Activated CD4-positive, alpha-beta T cell treated with anti-CD3 and anti-CD28 coated beads, Interleukin-2, amount 50 U/mL, for 24 hours (primary cell): ENCODE measurements at regions not wholly inside any gene's neighbourhood (a gene's known extent, or its start where the extent isn't known, plus 50 kb on each side); places are given as distances from the start of the nearest gene placed in this dataset.
"Not testable (repeated sequence)": the region's sequence is repeated elsewhere in the genome, so short reads cannot be mapped to it uniquely, and the experiment has no call there.

Source experiments
- DNase-seq, 2 donors: peaks; one replicate each; pipeline ENCODE4 v3.0.0-alpha.2; 2020; ENCODE audit warnings: low read depth in 1 of 2, low spot score in 1 of 2

DNA sequence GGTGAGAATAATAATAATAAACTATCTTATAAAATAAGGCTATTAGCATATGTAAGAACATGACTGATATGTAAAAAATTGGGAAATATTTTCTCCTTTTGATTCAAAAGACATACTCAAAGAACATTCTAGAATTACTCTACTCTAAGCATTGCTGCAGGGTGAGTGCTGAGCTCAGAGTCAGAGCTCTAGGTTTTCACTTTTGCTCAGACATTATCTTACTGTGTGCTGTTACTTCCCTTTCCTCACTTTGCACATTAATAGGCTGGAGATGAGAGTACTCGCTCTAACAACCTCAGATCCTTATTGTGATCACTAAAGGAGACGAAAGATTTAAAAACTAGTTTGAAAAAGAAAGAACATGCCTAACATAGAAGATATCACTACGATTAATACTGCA, 99.4 kb upstream of the C9orf72 start:
- DNase-seq = no peak

DNA sequence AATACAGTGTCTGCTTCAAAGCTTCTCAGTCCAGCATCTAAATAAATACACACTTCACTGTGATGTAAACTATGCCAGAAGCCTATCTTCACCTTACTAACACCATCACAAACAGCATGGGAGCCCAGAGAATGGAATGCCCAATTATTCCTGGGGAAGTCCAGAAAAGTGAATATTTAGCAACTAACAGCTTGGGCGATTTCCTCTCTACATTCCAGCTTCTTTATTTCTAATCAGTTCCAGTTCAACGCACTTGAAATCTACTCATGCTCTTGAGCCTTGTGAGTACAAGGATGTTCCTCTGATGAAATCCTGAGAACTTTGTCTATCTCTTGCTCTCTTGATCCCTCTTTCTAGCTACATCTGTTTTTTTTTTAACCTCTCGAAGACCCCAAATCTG, 100.4 kb upstream of the C9orf72 start:
- no peak for DNase-seq

DNA sequence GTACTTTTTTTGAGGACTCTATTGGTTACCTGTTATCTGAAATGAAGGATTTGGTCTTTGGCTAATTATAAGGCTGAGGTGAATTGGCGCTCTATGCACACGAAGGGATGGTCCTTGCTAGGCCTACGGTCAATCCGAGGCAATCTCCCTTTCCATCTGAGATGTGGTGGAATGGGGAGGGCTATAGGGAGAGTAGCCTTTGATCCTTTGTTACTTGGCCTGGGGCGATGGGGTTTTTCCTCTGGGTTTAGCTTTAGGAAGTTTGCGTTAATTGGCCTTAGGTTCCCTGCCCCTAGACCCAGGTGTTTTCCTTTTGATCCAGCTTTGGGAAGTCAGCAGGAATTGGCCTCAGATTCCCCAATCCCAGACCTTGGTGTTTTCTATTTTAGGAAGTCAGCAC, 102.1 kb upstream of the C9orf72 start:
- no peak for DNase-seq

DNA sequence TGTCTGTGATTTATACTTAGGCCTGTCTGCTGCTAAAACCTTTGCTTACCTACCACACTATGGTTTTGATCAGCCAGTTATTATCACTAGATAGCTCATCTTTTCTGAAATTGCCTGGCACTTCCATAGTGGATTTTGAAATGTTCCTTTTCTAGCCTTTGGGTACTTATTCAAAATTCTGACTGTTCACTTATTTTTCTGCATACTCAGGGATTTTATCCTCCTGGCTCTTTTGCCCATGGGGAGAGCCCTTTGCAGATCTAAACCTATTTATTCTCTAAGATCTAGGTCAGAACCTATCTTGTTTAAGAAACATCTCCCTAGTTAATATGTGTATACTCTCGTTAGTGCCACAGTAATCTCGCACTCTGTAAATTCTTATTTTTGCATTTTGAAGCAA, 103.5 kb upstream of the C9orf72 start:
- DNase-seq = no peak

DNA sequence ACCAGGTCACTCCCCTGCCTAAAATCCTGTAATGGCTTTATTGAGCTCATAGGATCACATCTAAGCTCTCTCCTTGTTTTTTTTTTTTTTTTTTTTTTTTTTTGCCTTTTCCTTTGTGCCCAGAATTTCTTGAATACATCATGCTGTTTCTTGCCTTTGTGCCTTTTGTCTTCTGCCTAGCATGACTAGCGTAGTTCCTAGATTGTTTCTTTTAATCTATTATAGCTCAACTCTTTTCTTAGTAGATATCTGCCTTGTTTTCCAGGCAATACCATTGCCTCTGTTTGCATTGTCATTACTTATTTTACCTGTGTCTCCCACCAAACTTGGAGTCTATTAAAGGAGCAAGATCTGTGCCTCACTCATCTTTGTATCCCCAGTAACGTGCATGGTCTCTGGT, 106.1 kb upstream of the C9orf72 start:
- DNase-seq = no peak

DNA sequence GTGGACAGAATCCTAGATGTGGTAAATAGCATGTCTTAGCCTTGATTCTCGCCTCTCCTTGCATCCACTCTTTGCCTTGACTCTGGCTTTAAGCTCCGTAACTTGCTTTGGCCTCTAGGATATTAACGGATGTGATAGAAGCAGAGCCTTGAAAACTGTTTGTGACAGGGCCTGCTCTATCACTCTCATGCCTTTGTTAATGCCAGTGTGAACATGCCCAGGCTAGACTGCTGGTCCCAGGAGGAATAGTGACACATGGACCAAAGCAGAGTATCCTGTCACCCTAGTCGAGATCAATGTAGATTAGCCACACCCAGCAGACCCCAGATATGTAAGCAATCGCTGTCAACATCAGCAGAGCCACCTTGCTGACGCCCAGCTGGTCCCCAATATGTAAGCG, 109.9 kb upstream of the C9orf72 start:
- no peak for DNase-seq

DNA sequence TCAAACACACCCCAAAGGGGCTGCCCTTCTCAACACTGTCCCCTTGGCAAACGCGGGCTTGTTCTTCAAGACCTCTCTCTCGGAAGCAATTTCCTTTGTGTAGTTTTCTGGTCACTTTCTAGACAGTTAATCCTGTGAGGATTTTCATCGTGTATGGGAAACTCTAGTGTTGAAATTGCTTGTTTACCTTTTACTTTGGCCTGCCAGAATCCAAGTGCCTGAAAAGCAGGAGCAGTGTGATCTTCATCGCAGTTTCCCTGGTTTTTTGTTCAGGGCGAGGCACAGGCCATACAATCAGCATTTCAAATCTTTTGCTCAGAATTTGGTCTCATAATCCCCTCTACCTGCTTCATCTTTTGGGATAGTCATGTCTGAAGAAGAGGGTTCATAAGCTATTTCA, 115.7 kb upstream of the C9orf72 start:
- no peak for DNase-seq

DNA sequence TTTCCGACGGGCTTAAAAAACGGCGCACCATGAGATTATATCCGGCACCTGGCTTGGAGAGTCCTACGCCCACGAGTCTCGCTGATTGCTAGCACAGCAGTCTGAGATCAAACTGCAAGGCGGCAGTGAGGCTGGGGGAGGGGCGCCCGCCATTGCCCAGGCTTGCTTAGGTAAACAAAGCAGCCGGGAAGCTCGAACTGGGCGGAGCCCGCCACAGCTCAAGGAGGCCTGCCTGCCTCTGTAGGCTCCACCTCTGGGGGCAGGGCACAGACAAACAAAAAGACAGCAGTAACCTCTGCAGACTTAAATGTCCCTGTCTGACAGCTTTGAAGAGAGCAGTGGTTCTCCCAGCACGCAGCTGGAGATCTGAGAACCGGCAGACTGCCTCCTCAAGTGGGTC, 117.5 kb upstream of the C9orf72 start:
- not testable (repeated sequence) for DNase-seq

DNA sequence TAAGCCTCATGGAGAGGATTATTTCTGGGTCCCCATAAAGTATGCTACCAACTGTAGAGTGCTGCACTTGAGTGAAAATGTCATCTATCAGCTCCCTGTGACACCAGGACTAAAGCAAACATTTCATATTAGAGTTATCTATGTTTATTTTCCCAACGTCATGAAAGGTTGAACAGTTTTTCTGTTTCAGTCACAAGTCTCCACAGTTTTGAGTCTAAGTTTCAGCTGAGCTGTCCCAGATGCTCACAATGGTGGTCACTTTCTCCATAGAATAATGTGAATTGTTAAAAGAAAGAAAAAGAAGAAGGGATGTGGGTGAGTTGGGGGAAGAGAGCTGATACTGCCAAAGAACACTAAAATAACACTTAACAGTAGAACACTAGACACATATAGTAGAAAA, 126.3 kb upstream of the C9orf72 start:
- DNase-seq = no peak

DNA sequence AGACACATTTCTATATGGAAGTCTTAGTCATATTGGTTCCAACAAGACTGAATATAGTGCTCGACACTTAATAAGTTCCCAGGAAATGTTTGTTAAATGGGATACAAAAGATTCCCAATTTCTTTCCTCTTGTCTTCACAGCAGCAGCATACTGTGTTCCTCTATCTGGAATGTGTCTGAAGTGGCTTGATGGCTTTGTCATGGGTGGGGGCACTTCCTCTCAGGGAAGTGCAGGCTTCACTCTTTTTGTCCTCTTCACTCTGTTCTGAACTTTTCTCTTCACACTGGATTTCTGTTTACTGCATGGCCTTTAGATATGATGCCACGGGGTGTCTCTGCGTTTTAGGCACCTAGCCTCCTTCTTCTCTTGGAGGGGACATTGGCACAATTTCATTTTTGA, 127.7 kb upstream of the C9orf72 start:
- no peak for DNase-seq

DNA sequence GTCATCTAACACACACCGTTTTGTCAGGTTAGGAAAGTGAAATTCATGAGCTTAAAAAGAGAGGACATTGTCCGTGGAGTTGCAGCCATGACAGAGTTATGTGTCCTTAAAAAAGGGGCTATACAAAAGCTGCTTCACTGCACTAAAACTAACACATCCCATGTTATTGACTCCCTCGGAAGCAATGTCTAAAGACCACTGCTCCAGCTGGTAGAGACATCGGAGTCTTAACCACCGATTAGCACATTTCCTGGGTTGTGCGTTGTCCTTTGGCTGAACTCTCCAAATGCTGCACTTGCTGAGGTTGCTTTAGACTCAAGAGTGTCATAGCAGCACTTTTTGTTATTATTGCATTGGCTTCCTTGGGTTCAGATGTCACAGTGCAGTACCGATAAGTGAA, 128.3 kb upstream of the C9orf72 start:
- no peak for DNase-seq

DNA sequence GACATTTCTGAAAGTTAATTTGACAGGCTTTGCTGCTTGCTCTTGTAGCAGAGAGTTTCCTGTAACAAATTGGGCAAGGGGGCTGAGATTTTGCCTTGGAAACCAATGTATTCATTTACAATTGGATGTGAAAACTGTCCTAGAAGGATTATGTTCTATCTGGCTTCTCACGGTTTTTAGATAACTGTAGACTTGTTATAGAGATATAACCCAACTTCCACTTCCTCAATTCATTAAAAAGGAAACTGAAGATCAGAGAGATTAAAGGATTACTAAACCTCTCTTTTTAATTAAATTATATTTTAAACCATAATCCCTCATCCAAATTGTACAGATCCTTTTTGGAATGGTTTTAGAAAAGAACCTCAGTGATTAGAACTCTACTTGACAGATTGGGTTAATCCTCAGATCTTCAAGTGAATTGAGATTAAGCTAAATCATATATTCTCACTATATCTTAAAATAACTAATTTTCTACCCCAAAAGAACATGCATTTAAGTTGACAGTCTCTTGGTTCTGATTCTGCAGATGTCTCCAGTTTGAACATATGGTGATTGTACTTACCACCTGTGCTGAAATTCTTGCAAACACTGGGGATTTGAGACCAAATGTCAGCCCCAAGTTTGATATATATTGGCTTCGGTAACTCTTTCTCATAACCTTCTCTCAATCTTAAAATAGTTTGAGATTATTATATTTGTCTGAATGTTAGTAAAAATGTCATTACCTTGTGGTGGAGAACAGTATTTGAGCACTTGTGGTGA, 130.1 kb upstream of the C9orf72 start:
- no peak for DNase-seq

DNA sequence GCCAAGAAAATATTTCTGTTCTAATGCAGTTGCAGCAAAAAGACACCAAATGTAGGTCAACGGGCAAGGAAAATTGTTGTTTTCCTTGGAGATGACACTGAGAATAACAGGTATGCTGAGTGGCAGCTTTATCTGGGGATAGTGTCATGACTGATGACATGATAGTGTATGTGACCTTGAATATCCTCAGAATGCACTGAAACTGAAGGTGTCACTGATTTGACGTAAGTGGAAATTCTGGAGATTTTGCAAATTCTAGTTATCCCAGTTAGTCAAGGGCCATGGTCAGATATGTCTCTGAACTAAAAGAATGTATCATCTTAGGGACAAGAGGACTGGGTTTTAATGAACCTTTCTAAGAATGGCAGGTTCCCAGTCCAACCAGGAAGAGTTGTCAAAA, 138.0 kb upstream of the C9orf72 start:
- DNase-seq = no peak

DNA sequence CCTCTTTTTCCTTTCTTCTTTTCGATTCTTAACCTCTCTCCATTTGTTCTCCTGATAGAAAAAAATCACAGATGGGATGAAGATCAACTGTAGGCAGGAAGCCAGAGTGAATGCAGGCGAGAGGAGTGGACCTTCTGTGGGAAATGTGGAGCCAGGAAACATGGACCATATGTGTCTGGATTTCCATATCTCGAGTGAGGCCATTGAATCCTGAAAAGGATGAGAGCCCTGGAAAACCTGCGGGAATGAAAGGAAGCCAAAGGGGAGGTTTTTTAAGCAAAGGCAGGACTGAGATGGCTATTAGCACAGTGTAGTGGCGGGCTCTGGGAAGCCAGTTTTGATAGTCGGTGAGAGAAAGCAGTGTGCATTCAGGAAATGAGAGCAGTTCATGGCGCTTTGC, 139.5 kb upstream of the C9orf72 start:
- no peak for DNase-seq

DNA sequence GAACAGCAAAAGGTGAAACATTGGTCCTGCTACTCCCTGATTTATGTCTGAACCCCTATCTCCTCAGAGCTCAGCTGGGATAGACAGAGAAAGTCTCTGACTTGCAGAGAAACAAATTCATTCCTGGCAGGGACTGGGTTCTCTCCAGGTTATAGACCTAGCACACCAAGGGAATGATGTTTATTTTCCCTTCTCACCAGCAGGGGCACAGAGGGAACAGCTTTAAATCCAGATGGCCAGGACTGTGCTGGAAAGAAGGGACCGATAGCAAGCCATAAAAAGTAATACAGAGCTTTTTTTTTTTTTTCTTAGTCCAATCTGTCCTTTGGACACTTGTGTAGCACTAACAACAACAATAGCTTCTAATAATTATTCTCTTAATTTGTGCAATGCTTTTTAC, 141.1 kb upstream of the C9orf72 start:
- no peak for DNase-seq

DNA sequence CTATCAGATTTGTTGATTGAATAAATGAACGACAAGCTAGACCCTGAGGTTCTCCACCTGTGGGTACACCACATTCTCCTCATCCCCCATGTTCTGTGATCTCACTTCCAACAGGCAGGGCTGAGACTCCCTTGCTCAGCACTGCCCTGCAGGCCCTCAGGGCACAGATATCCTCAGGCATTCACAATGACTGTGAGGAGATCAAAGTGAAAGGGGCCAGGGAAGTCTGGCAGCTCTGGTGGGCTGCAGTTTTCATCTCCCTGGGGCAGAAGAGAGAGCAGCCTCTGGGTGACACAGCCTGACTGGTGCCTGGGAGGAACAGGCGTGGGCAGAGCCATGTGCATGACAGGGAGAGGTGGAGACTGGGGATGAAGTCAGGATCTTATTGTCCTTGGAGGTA, 142.4 kb upstream of the C9orf72 start:
- no peak for DNase-seq

DNA sequence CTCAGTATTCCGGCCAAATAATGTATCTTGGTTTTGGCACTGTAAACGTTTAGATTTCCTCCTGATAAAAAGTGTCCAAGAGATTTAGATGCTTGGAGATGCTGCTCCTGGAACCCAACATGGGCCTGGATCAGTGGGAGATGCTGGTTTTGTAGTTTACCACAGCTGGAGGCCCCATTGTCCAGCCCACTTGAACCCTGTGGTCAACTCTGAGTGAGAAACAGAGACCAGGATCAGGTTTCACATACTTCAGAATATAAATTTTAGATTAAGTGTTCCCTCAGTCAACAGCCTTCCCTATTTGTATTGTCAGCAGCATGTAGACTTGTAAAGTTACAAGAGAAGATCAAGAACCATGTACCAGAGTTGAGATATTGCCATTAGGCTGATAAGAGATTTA, 144.7 kb upstream of the C9orf72 start:
- DNase-seq = no peak

DNA sequence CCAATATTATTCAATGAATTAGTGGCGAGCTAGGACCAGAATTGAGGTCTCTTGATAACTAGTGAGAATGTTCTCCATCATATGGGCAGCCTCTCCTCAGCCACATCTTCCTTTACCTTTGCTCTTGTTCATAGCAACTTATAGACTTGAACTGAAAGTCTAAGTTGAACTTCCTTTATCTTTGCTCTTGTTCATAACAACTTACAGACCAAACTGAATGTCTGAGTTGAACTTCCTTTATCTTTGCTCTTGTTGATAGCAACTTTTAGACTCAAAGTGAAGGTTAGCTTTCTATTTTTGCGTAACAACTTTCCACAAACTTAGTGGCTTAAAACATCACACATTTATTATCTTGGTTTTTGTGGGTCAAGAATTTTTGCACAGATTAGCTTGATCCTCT, 146.4 kb upstream of the C9orf72 start:
- no peak for DNase-seq

DNA sequence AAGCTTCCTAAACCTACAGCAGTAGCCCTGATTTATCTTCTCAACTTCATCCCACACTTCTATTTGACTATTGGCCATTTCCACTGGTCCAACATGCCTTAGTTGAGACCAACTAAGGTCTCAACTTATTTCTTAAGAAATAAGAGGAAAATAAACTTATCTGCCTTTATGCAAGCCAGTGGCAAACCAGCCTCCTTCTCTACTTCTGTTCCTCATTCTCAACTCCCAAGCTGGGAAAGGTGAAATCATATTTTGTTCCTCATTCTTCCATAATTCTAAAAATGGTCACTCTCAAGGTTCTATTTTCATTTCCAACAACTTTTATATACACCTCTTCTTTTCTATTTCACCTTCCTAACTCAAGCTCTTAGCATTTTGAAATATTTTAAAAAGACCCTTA, 149.6 kb upstream of the C9orf72 start:
- no peak for DNase-seq

DNA sequence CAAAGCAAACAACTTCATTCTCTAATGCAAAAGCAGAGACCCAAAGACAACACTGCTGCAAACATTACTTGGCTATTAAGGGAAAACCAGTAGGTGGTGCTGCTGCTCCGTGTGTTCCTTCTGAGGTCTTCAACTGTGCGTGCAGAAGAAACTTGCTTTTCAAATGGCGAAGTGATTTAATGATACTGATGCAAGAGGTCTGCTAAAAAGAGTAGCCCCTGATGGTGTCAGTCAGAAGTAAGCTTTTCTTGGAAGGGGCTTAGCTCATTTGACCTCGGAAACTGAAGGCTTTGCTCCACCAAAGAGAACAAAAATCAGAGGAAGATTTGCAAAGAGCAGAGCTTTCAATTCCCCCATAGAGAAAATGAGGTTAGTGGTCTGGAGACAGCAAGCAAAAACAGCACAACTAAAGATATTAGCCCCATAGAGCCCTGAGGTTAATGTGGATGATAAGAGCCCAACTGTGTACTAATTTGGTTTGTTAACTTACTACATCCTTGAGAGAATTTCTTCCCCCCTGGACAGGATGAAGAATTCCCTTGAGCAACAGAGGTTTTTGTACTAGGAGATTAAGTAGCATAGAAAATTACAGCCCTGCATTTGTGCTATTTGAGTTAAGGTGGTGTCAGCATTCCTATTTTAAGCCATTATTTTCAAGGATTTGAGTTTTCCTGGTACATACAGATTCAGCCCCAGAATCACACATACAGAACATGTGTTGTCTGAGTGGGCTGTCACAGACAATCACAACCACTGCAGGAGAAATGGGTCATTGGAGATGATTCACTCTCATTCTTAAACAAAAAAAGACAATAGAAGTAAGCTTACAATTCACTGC, 153.2 kb upstream of the C9orf72 start:
- peak; percentile 2 to 33 for DNase-seq

DNA sequence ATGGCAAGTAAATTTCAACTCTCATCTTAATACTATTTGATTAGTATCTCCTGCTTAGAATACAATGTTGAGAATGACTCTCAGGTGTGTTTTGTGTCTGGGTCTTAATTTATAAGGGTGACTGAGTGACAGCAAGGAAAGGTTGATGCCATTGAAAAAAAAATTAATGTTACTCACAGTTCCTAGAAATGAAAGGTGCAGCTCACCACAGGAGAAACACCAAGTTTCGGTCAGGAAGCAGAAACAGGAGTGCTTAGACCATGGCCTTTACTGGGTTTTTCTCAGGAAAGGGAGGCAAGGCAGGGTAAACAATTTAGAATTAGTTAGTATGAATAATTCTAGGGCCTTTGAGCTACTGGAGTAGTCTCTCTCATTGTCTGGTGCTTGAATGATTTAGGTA, 159.2 kb upstream of the C9orf72 start:
- no peak for DNase-seq

DNA sequence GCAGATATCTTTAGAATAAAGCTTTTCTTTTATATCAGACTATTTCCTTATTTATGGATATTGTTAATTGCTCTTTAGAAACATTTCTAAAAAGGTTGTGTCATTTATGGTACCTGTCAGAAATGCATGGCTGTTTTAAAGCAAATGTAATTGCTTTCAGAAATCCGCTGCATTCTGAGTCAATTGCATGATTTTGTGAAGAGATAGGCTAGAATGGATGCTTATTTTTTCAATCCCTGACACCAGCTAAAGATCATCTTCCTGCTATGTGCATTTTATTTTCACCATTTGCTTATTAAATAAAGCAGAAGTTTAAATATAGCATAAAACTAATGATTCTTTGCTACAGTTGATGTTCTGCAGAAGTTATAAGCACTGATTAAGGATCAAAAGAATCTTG, 170.2 kb upstream of the C9orf72 start:
- DNase-seq = no peak

DNA sequence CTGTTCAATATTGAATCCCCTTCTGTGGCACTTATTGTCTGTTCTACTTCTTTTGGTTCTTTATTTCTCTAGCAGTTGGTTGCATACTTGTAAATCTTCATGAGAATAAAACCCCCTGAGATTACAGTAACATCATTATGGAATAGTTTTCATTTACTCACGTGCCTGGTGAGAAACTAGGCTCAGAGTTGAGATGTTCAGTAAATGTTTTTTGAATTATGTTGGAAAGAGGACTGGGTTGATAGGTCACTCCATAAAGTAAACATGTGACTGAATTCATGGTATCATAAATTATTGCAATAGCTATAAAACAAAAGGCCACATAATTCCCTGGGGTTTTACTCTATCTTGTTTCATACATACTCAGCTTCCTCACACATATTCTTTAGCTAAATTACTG, 174.2 kb upstream of the C9orf72 start:
- no peak for DNase-seq
